GM23338 (cell line): ENCODE measurements at regions not wholly inside any gene's neighbourhood (a gene's known extent, or its start where the extent isn't known, plus 50 kb on each side); places are given as distances from the start of the nearest gene placed in this dataset.

ENCODE experiments used
- ATAC-seq: fragments of 200-7000 bp; cut with Tn5 transposase; 3 replicates; pipeline ENCODE4 v1.9.1; 2020
- DNase-seq: peaks from one replicate; pipeline ENCODE4 v3.0.0-alpha.2; 2015; ENCODE audit warnings: low spot score
- H2AFZ ChIP-seq: fragments of 200-600 bp; sonication (generic); 2 replicates; pipeline ENCODE4 v1.8.0; 2016; ENCODE audit warnings: antibody characterized with exemption, mild to moderate bottlenecking, moderate library complexity
- H3F3A ChIP-seq: fragments of 200-600 bp; sonication (generic); replicated peaks from 2 replicates; pipeline ENCODE4 v1.8.0; 2017; ENCODE audit warnings: antibody characterized with exemption, mixed run types, low read depth
- H3K27ac ChIP-seq: fragments of 200-600 bp; sonication (generic); 2 replicates; pipeline ENCODE4 v1.6.1; 2016; ENCODE audit warnings: low read depth
- H3K27me3 ChIP-seq: fragments of 200-600 bp; sonication (generic); 2 replicates; pipeline ENCODE4 v1.8.0; 2016; ENCODE audit warnings: mild to moderate bottlenecking, mixed run types, moderate library complexity; ENCODE audit not compliant: insufficient read depth
- H3K36me3 ChIP-seq: fragments of 200-600 bp; sonication (generic); 2 replicates; pipeline ENCODE4 v1.8.0; 2016; ENCODE audit warnings: mild to moderate bottlenecking; ENCODE audit not compliant: insufficient read depth
- H3K4me1 ChIP-seq: fragments of 200-600 bp; sonication (generic); 2 replicates; pipeline ENCODE4 v1.8.0; 2016; ENCODE audit warnings: mild to moderate bottlenecking, moderate library complexity; ENCODE audit not compliant: insufficient read depth
- H3K4me2 ChIP-seq: fragments of 200-600 bp; sonication (generic); 2 replicates; pipeline ENCODE4 v1.7.1; 2017; ENCODE audit warnings: mixed run types
- H3K4me3 ChIP-seq: fragments of 200-600 bp; sonication (generic); 2 replicates; pipeline ENCODE4 v1.6.1; 2016; ENCODE audit warnings: mixed run types
- H3K79me2 ChIP-seq: fragments of 200-600 bp; sonication (generic); replicated peaks from 2 replicates; pipeline ENCODE4 v1.8.0; 2017; ENCODE audit warnings: mild to moderate bottlenecking; ENCODE audit not compliant: insufficient read depth
- H3K9me2 ChIP-seq: fragments of 200-600 bp; sonication (generic); 2 replicates; pipeline ENCODE4 v1.8.0; 2017; ENCODE audit not compliant: insufficient read depth
- H4K20me1 ChIP-seq: fragments of 200-600 bp; sonication (generic); replicated peaks from 2 replicates; pipeline ENCODE4 v1.8.0; 2017; ENCODE audit warnings: mild to moderate bottlenecking; ENCODE audit not compliant: insufficient read depth
- H3K27ac Mint-ChIP-seq: 2 replicates; pipeline ENCODE4 v1.8.0; 2020; ENCODE audit warnings: inconsistent platforms, mild to moderate bottlenecking, moderate library complexity, mixed read lengths
- H3K27me3 Mint-ChIP-seq: 3 replicates; pipeline ENCODE4 v1.8.0; 2022; ENCODE audit warnings: low read depth, mild to moderate bottlenecking, moderate library complexity, mixed read lengths, inconsistent platforms; ENCODE audit not compliant: insufficient read depth, poor library complexity
- H3K36me3 Mint-ChIP-seq: 3 replicates; pipeline ENCODE4 v1.8.0; 2021; ENCODE audit warnings: low read depth, mild to moderate bottlenecking, inconsistent platforms, moderate library complexity, mixed read lengths
- H3K4me1 Mint-ChIP-seq: 3 replicates; pipeline ENCODE4 v1.8.0; 2020; ENCODE audit warnings: mild to moderate bottlenecking, inconsistent platforms, mixed read lengths
- H3K4me3 Mint-ChIP-seq: 3 replicates; pipeline ENCODE4 v1.8.0; 2021; ENCODE audit warnings: moderate library complexity, mild to moderate bottlenecking, inconsistent platforms, mixed read lengths
- H3K9me3 Mint-ChIP-seq: 3 replicates; pipeline ENCODE4 v1.8.0; 2020; ENCODE audit warnings: moderate library complexity, mild to moderate bottlenecking, inconsistent platforms, mixed read lengths
- CREB1 ChIP-seq: fragments of 250-450 bp; sonication (Bioruptor Pico); IDR thresholded peaks from 2 replicates; pipeline ENCODE4 v1.5.0; 2020; ENCODE audit warnings: low read depth, mild to moderate bottlenecking, moderate library complexity
- CTCF ChIP-seq, 2 experiments: fragments of 200-600 bp in 1 of 2; sonication (generic) in 1 of 2; conservative IDR thresholded peaks; 2 replicates each; pipeline versions ENCODE4 v1.5.1 to v1.6.1; 2016 to 2017; ENCODE audit warnings: antibody characterized with exemption in 2 of 2, low read depth in 2 of 2, mild to moderate bottlenecking in 2 of 2, moderate library complexity in 1 of 2
- ETS1 ChIP-seq: IDR thresholded peaks from 2 replicates; pipeline ENCODE4 v1.6.1; 2016; ENCODE audit warnings: antibody characterized with exemption
- NANOG ChIP-seq: IDR thresholded peaks from 2 replicates; pipeline ENCODE4 v1.6.1; 2016; ENCODE audit warnings: antibody characterized with exemption, borderline replicate concordance
- ZNF114 ChIP-seq: fragments of 250-450 bp; sonication (Bioruptor Pico); IDR thresholded peaks from 2 replicates; pipeline ENCODE4 v1.5.0; 2020; ENCODE audit warnings: mild to moderate bottlenecking, moderate library complexity
- ZNF331 ChIP-seq: fragments of 250-450 bp; sonication (Bioruptor Pico); IDR thresholded peaks from 2 replicates; pipeline ENCODE4 v1.5.0; 2020; ENCODE audit warnings: low read depth, mild to moderate bottlenecking, moderate library complexity
- ZNF462 ChIP-seq: fragments of 250-450 bp; sonication (Bioruptor Pico); IDR thresholded peaks from 2 replicates; pipeline ENCODE4 v1.5.0; 2020; ENCODE audit warnings: mild to moderate bottlenecking, moderate library complexity

GRCh38 chr1:163870666-163871065 is 548.9 kb downstream of the NUF2 start (continued):
- TF ChIP-seq ZNF462 (CRISPR knock-in tag) (no peak), ZNF114 (CRISPR knock-in tag) (no peak), NANOG (no peak)

- Histone ChIP-seq H4K20me1 (no peaks in the 10 kb centered on the region), H3K27ac (no peak overlapping the region), H3K4me2 (no peak overlapping the region), H2AFZ (no peak overlapping the region; the same call in 1 of the 2 replicates), H3F3A (no peaks in the 10 kb centered on the region), H3K4me1 (peaks cover 23% of the 10 kb centered on the region), H3K79me2 (no peaks in the 10 kb centered on the region), H3K36me3 (no peaks in the 10 kb centered on the region), H3K27me3 (no peaks in the 10 kb centered on the region), H3K9me2 (peaks cover 8% of the 10 kb centered on the region), H3K4me3 (no peak overlapping the region)
- ATAC-seq, result no peak
- H3K4me1 Mint-ChIP-seq, result peaks cover 15% of the 10 kb centered on the region
- H3K36me3 Mint-ChIP-seq, result no peaks in the 10 kb centered on the region
- no peak for DNase-seq
- no peaks in the 10 kb centered on the region for H3K27me3 Mint-ChIP-seq
- 0 out of 3 replicates have a peak, but pooled peaks cover 3% of the 10 kb centered on the region for H3K9me3 Mint-ChIP-seq
- H3K27ac Mint-ChIP-seq, result no peak overlapping the region
- H3K4me3 Mint-ChIP-seq, result no peak overlapping the region
- TF ChIP-seq ZNF462 (CRISPR knock-in tag) (no peak), ZNF331 (CRISPR knock-in tag) (no peak), CREB1 (CRISPR knock-in tag) (no peak), CTCF (conservative IDR thresholded peaks at IDR 0.05; ENCODE audit: low read depth in 2 of 2) (no peak), ETS1 (no peak), ZNF114 (CRISPR knock-in tag) (no peak)
Observed at GRCh38 chr1:163872067-163872466, 550.3 kb downstream of the NUF2 start.
